ENCODE measurements at regions not wholly inside any gene's neighbourhood (a gene's known extent, or its start where the extent isn't known, plus 50 kb on each side); places are given as distances from the start of the nearest gene placed in this dataset.

DNA sequence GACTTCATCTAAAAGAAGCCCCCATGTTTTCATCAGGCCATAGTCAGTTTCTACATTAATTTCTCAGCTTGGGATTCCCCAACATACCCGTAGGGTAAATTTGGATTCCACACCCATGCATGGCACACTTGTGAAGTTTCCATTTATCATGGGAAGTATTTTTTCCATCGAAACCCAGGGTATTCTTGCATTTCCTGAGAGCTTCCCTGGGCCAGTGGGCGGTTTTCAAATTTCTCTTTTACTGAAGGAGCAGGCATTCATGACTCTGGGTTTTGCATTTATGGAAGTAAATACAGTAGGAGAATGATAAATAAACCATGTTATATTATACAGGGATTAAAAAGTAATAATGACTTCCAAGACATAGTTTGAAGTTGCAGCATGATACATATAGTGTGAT is 93.0 kb upstream of the MAP3K1 start:
- TF ChIP-seq, protein P1, sequence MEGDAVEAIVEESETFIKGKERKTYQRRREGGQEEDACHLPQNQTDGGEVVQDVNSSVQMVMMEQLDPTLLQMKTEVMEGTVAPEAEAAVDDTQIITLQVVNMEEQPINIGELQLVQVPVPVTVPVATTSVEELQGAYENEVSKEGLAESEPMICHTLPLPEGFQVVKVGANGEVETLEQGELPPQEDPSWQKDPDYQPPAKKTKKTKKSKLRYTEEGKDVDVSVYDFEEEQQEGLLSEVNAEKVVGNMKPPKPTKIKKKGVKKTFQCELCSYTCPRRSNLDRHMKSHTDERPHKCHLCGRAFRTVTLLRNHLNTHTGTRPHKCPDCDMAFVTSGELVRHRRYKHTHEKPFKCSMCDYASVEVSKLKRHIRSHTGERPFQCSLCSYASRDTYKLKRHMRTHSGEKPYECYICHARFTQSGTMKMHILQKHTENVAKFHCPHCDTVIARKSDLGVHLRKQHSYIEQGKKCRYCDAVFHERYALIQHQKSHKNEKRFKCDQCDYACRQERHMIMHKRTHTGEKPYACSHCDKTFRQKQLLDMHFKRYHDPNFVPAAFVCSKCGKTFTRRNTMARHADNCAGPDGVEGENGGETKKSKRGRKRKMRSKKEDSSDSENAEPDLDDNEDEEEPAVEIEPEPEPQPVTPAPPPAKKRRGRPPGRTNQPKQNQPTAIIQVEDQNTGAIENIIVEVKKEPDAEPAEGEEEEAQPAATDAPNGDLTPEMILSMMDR (IDR thresholded peaks at IDR 0.05): no peak
- TF ChIP-seq POLR2A (IDR thresholded peaks at IDR 0.05): no peak

Data from prostate gland (tissue), 2 donors.